Prostate gland (tissue), 2 donors: ENCODE measurements at regions not wholly inside any gene's neighbourhood (a gene's known extent, or its start where the extent isn't known, plus 50 kb on each side); places are given as distances from the start of the nearest gene placed in this dataset.
A peak's percentile ranks its signal among the peaks of the same experiment; 100 is the strongest.

Experiments used
- DNase-seq: peaks from one replicate; pipeline ENCODE4 v3.0.0-alpha.2; 2019; ENCODE audit warnings: low spot score
- H3K27ac ChIP-seq, 2 donors: fragments of 200-600 bp; sonication (generic); 2 replicates each; pipeline ENCODE4 v1.5.1; 2017 to 2019
- H3K27me3 ChIP-seq: fragments of 200-600 bp; sonication (generic); replicated peaks from 2 replicates; pipeline ENCODE4 v1.5.1; 2019; ENCODE audit not compliant: insufficient read depth
- H3K36me3 ChIP-seq, 2 donors: fragments of 200-600 bp; sonication (generic); 1 replicate in 1 of 2; 2 replicates in 1 of 2; pipeline versions ENCODE4 v1.5.1 to v1.8.1; 2017 to 2019
- H3K4me1 ChIP-seq: fragments of 200-600 bp; sonication (generic); replicated peaks from 2 replicates; pipeline ENCODE4 v1.5.1; 2019
- H3K4me3 ChIP-seq, 2 donors: fragments of 200-600 bp; sonication (generic); 2 replicates each; pipeline ENCODE4 v1.5.1; 2017 to 2019
- H3K9me3 ChIP-seq: fragments of 200-600 bp; sonication (generic); 2 replicates; pipeline ENCODE4 v1.5.1; 2017
- CTCF ChIP-seq, 4 experiments: fragments of 200-600 bp in 2 of 4; fragments of 450-650 bp in 2 of 4; sonication (generic) in 2 of 4; IDR thresholded peaks; 1 replicate in 3 of 4; 2 replicates in 1 of 4; pipeline ENCODE4 v1.5.1; 2016 to 2019; ENCODE audit warnings: antibody characterized with exemption in 4 of 4, mild to moderate bottlenecking in 2 of 4, moderate library complexity in 2 of 4
- POLR2A ChIP-seq: fragments of 450-650 bp; IDR thresholded peaks from one replicate; pipeline ENCODE4 v1.6.1; 2016; ENCODE audit warnings: antibody characterized with exemption, mild to moderate bottlenecking
- POLR2AphosphoS5 ChIP-seq: sonication (generic); formaldehyde crosslinking; IDR thresholded peaks from one replicate; pipeline ENCODE4 v1.6.1; 2017; ENCODE audit warnings: antibody characterized with exemption
- WGBS: methylation state at CpG from one replicate; pipeline ENCODE4 v1.1.5; 2018; 5-methylcytosine and 5-hydroxymethylcytosine counted together
- intact Hi-C: fragments of 100-400 bp; cut with DNase I; formaldehyde crosslinking; loops from one replicate; pipeline ENCODE4 v1.14.2; 2022

- 36% methylated on average over 5 of the region's 5 CpGs for WGBS
- peak; percentile 82 for DNase-seq
- Histone ChIP-seq H3K36me3 (no peaks in the 10 kb centered on the region), H3K4me3 (no peak overlapping the region), H3K27me3 (no peaks in the 10 kb centered on the region), H3K27ac (peak overlapping the region; percentile 31 to 48), H3K4me1 (peaks cover 7% of the 10 kb centered on the region), H3K9me3 (no peaks in the 10 kb centered on the region)
- TF ChIP-seq CTCF (IDR thresholded peaks at IDR 0.05) (no peak), POLR2A (no peak), POLR2AphosphoS5 (peak; percentile 90)
- intact Hi-C loops, result no loop called here
Measured at GRCh38 chr1:59107516-59107915, 189.4 kb upstream of the FGGY start.

GRCh38 chr1:59107916-59108315 lies 189.0 kb upstream of the FGGY start:
- Histone ChIP-seq H3K36me3 (no peaks in the 10 kb centered on the region), H3K4me3 (no peak overlapping the region), H3K4me1 (peaks cover 7% of the 10 kb centered on the region), H3K27ac (no peak overlapping the region), H3K9me3 (no peaks in the 10 kb centered on the region), H3K27me3 (no peaks in the 10 kb centered on the region)
- 52% methylated on average over 5 of the region's 5 CpGs for WGBS
- intact Hi-C loops, result no loop called here
- TF ChIP-seq CTCF (IDR thresholded peaks at IDR 0.05), result no peak
- TF ChIP-seq POLR2AphosphoS5, result no peak
- TF ChIP-seq POLR2A, result no peak
- no peak for DNase-seq

GRCh38 chr1:59108481-59109317 lies 188.2 kb upstream of the FGGY start:
- peaks cover 7% of the 10 kb centered on the region for H3K4me1 ChIP-seq
- no peak overlapping the region for H3K4me3 ChIP-seq
- H3K27me3 ChIP-seq, result no peaks in the 10 kb centered on the region
- intact Hi-C loops, result no loop called here
- H3K36me3 ChIP-seq, result no peaks in the 10 kb centered on the region
- H3K9me3 ChIP-seq, result no peaks in the 10 kb centered on the region
- no peak for DNase-seq
- TF ChIP-seq POLR2A (no peak), POLR2AphosphoS5 (no peak), CTCF (IDR thresholded peaks at IDR 0.05) (no peak)
- no peak overlapping the region for H3K27ac ChIP-seq

GRCh38 chr1:59110271-59110670 lies 186.6 kb upstream of the FGGY start:
- TF ChIP-seq POLR2AphosphoS5 (no peak), CTCF (IDR thresholded peaks at IDR 0.05) (no peak), POLR2A (no peak)
- Histone ChIP-seq H3K36me3 (no peaks in the 10 kb centered on the region), H3K4me3 (no peak overlapping the region), H3K9me3 (no peaks in the 10 kb centered on the region), H3K27me3 (no peaks in the 10 kb centered on the region), H3K27ac (no peak overlapping the region), H3K4me1 (peaks cover 7% of the 10 kb centered on the region)
- WGBS, result 94% methylated on average over 1 of the region's 1 CpG
- no peak for DNase-seq
- intact Hi-C loops, result no loop called here

- no peak for TF ChIP-seq POLR2AphosphoS5
- no peak for TF ChIP-seq POLR2A
- TF ChIP-seq CTCF (IDR thresholded peaks at IDR 0.05), result no peak
- no peak overlapping the region for H3K4me3 ChIP-seq
- DNase-seq, result no peak
- 67% methylated on average over 1 of the region's 1 CpG for WGBS
- intact Hi-C loops, result no loop called here
- H3K27ac ChIP-seq, result no peak overlapping the region
- no peaks in the 10 kb centered on the region for H3K9me3 ChIP-seq
- no peaks in the 10 kb centered on the region for H3K36me3 ChIP-seq
- H3K4me1 ChIP-seq, result no peaks in the 10 kb centered on the region
- H3K27me3 ChIP-seq, result no peaks in the 10 kb centered on the region
Measured at GRCh38 chr1:59113876-59114457, 182.9 kb upstream of the FGGY start.
